ENCODE measurements at regions not wholly inside any gene's neighbourhood (a gene's known extent, or its start where the extent isn't known, plus 50 kb on each side); places are given as distances from the start of the nearest gene placed in this dataset.

GRCh38 chr14:98489115-98489514, 782.9 kb downstream of the BCL11B start:
- TF ChIP-seq POLR2A (IDR thresholded peaks at IDR 0.05): no peak
- TF ChIP-seq, protein P1, sequence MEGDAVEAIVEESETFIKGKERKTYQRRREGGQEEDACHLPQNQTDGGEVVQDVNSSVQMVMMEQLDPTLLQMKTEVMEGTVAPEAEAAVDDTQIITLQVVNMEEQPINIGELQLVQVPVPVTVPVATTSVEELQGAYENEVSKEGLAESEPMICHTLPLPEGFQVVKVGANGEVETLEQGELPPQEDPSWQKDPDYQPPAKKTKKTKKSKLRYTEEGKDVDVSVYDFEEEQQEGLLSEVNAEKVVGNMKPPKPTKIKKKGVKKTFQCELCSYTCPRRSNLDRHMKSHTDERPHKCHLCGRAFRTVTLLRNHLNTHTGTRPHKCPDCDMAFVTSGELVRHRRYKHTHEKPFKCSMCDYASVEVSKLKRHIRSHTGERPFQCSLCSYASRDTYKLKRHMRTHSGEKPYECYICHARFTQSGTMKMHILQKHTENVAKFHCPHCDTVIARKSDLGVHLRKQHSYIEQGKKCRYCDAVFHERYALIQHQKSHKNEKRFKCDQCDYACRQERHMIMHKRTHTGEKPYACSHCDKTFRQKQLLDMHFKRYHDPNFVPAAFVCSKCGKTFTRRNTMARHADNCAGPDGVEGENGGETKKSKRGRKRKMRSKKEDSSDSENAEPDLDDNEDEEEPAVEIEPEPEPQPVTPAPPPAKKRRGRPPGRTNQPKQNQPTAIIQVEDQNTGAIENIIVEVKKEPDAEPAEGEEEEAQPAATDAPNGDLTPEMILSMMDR (IDR thresholded peaks at IDR 0.05): no peak
- no peak for TF ChIP-seq POLR2AphosphoS5 (IDR thresholded peaks at IDR 0.05)
- TF ChIP-seq EP300 (IDR thresholded peaks at IDR 0.05): no peak
